ENCODE measurements at regions not wholly inside any gene's neighbourhood (a gene's known extent, or its start where the extent isn't known, plus 50 kb on each side); places are given as distances from the start of the nearest gene placed in this dataset.
"Not testable (repeated sequence)": the region's sequence is repeated elsewhere in the genome, so short reads cannot be mapped to it uniquely, and the experiment has no call there.

DNA sequence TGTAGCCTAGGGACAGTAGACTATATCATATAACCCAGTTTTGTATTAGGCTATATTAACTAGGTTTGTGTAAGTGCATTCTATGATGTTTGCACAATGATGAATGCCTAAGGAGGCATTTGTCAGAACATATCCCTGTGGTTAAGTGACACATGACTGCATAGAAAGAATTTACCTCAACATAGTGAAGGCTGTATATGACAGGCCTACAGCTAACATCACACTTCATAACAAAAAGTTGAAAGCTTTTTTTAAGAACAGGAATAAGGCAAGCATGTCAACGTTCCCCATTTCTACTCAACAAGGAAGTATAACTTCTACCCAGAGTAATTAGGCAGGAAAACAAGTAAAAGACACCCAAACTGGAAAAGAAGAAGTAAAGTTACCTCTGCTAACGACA is 165.9 kb upstream of the NDST4 start:
- no peak for DNase-seq

DNA sequence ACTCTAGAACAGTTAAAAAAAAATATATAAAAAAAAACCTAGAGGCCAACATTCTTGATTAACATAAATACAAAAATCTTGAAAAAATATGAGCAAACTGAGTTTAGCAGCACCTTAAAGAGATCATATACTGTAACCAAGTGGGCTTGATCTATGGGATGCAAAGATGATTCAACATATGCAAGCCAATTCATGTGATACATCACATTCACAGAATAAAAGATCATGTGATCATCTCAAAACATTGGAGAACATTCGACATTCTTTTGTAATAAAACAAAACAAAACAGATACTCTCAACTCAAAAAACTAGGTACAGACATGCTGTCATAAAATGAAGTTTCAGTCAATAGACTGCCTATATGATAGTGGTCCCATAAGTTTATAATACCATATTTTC is 165.4 kb upstream of the NDST4 start:
- DNase-seq: no peak

DNA sequence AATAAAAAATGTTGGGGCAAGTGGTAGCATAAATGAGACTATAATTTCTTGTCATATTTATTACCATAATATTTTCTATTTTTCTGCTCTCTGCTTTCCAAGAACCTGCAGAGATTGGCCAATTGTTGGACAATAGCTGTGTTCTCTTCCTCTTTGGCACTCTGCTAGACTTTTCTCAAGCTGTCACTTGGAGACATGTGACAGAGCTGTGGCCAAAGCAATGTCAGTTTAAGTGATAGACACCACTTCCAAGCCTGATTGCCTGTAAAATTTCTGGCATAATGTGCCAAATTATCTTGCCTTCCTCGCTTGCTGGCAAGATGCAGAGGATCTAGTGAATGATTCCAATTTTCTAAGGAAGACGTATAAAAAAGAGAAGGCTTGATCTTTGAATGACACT is 162.2 kb upstream of the NDST4 start:
- DNase-seq: no peak

DNA sequence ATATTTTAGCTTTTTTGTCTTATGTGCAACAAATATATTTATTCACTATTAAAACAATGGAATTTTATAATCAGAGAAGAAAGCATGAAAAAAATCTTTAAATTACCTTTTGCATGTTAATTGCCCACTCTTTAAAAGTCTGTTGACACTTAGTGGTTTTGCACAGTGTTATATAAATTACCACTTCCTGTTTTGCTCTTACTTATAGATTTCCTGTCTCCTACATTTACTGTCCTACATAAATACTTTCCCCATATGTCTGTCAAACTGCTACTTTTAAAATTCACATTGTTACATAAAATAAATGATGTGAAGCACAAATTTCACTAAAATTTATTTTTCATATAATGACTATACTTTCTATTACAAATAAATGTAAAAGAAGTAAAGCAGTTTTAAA is 161.1 kb upstream of the NDST4 start:
- DNase-seq: no peak

DNA sequence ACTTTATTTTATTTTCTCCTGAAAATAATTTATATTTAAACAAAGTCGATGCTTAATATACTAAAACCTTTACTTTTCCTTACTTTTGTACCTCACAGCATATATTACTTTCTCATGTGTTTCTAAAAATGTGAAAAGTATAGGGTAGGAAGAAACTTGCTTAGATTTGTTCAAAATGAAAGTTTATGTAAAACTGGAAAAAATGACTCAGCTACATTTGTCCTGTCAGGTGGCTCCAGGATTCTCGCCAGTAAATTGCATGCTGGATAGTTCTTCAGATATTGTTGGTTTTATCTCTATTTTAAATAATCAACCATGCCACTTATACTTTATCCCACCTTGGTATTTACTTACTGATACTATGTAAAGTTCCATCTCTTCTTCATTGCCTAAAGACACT is 159.2 kb upstream of the NDST4 start:
- DNase-seq: no peak

GRCh38 chr4:115272185-115272584 is 158.8 kb upstream of the NDST4 start:
- no peak for DNase-seq

GRCh38 chr4:115260195-115260594 is 146.8 kb upstream of the NDST4 start:
- no peak for DNase-seq

- DNase-seq: no peak
Measured at GRCh38 chr4:115259642-115260041, 146.2 kb upstream of the NDST4 start.

DNA sequence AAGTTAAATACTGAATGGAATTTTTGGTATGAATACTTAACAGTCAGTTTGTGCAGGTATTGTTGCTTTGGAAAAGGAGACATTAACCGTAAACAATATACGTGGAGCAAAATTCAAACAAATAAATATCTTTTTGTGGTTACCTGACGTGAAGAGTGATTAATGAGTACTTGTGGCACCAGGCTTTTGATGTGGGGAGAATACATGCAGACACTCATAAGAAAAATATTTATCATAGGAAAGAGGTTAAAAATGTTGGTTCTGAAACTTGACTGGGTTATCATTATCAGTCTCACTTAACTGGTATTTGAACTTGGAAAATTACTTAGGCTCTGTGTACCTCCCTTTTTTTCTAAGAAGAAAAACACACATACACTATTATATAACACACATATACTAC is 136.4 kb upstream of the NDST4 start:
- peak in 1 of 3 experiments; percentile 41 for DNase-seq

- DNase-seq: peak; percentile 1 to 54 (median 16)
Measured at GRCh38 chr4:115234405-115235093, 121.1 kb upstream of the NDST4 start.

- no peak for DNase-seq
Measured at GRCh38 chr4:115233600-115233999, 120.2 kb upstream of the NDST4 start.

- no peak for DNase-seq
Measured at GRCh38 chr4:115229873-115230272, 116.5 kb upstream of the NDST4 start.

- DNase-seq: no peak
Measured at GRCh38 chr4:115228851-115229250, 115.4 kb upstream of the NDST4 start.

GRCh38 chr4:115222061-115222460 is 108.6 kb upstream of the NDST4 start:
- DNase-seq: no peak

DNA sequence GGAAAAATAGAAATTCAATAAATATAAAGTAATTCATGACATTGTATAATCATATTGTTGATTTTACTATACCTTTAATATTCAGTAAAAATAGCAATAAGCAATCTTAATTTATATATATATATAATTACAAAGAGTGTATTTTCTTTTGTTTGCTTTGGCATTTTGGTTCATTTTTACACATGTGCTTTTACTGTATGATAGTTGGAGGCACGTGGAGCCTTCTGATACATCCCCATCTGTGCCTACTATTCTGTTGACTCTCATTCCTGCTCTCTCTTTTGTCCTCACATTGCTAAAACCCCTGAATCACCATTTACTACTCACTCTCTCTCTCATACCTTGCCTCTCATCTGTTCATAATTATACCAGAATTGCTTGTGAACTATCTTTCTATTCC is 106.4 kb upstream of the NDST4 start:
- peak in 1 of 3 experiments; percentile 28 for DNase-seq

DNA sequence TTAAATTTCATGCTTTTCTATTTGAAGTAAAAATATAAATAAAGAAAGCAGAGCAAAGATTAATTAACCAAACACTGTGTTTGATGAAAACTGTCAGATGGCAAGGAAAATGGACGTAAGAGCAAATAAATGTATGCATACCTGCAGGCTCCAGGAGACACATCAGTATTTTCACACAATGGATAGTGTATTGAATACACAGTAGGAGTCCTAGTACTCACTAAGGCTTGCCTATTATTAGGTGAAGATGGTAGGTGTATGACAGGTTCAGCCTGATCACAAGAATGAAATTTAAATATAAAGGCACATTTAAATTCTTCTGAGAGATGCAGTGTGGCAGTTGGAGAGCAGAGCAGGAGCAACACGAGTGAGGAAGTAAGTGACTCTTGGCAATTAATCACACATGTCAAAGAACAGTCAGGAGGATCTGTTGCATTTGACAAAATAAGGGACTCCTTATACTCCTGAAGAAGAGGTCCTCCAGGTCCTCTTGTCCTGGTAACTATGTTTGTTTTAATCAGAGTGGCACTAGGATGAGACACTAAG is 106.0 kb upstream of the NDST4 start:
- DNase-seq: peak; percentile 17 to 68 (median 60)

GRCh38 chr4:115215935-115216334 is 102.5 kb upstream of the NDST4 start:
- DNase-seq: no peak

DNA sequence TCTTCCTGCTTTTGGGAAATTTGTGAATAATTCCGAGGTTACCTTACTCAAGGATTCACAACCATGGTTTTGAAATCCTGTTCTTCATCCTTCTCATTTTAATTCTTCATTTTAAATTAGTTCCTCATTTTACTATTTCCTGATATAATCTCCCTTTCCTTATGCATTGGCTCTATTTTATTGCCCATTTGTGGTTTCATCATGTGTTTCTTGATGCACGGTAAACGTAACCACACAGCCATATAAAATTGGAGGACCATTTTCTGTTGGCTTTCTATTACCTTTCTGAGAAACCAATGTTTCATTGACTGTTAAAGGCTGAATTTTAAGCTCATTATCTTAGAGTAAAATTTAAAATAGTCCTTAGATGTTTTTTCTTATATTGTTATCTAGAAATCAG is 100.3 kb upstream of the NDST4 start:
- DNase-seq: no peak

DNA sequence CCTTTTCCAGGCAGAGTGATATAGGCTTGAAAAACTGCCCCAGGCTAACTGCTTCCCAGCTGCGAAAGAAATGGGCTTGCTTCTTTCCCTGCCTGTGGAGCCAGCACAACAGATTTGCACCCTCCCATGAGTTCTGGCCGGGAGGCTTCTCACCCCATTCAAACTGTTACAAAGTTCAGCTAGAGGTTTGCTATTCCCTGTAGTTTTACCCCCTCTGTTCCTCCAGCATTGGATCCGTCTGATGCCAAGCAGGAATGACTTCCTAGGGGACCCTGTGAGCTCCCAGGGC is 87.6 kb upstream of the NDST4 start:
- DNase-seq: no peak

GRCh38 chr4:115200201-115201041 is 87.0 kb upstream of the NDST4 start:
- DNase-seq: not testable (repeated sequence)

- DNase-seq: not testable (repeated sequence)
Measured at GRCh38 chr4:115194612-115195011, 81.2 kb upstream of the NDST4 start.

GRCh38 chr4:115190529-115190928 is 77.1 kb upstream of the NDST4 start:
- DNase-seq: no peak

- DNase-seq: no peak
Measured at GRCh38 chr4:115187136-115187535, 73.7 kb upstream of the NDST4 start.

- DNase-seq: not testable (repeated sequence)
Measured at GRCh38 chr4:115179438-115180062, 66.1 kb upstream of the NDST4 start.

All from NCI-H1417 (cell line).